Keratinocyte (primary cell): ENCODE measurements at regions not wholly inside any gene's neighbourhood (a gene's known extent, or its start where the extent isn't known, plus 50 kb on each side); places are given as distances from the start of the nearest gene placed in this dataset.

Source experiments
- DNase-seq: peaks from one replicate; pipeline ENCODE4 v3.0.0-alpha.2; 2011; ENCODE audit warnings: low read depth, missing footprints, low spot score
- FAIRE-seq: peaks from 2 replicates; lab custom pipeline; 2011; peaks lifted over from hg19 to GRCh38; lab: Jason Lieb, UNC
- H2AFZ ChIP-seq: 2 replicates; pipeline ENCODE4 v1.6.0; 2012; ENCODE audit warnings: low read length, control low read depth, inconsistent platforms; ENCODE audit not compliant: control insufficient read depth
- H3K27ac ChIP-seq: 2 replicates; pipeline ENCODE4 v1.5.1; 2011; ENCODE audit warnings: low read length; ENCODE audit not compliant: control insufficient read depth, insufficient read depth
- H3K27me3 ChIP-seq: 3 replicates; pipeline ENCODE4 v1.6.0; 2011; ENCODE audit warnings: low read length; ENCODE audit not compliant: control insufficient read depth, insufficient read depth; ENCODE audit errors: extremely low read depth
- H3K36me3 ChIP-seq, 2 experiments: 2 replicates in 1 of 2; 3 replicates in 1 of 2; pipeline ENCODE4 v1.5.1; 2011; ENCODE audit warnings: low read length in 2 of 2, mild to moderate bottlenecking in 1 of 2; ENCODE audit not compliant: control insufficient read depth in 2 of 2, insufficient read depth in 2 of 2; ENCODE audit errors: extremely low read depth in 1 of 2
- H3K4me1 ChIP-seq: 3 replicates; pipeline ENCODE4 v1.5.1; 2011; ENCODE audit warnings: low read length; ENCODE audit not compliant: control insufficient read depth, insufficient read depth; ENCODE audit errors: extremely low read depth
- H3K4me2 ChIP-seq: 3 replicates; pipeline ENCODE4 v1.6.0; 2011; ENCODE audit warnings: low read depth, low read length; ENCODE audit not compliant: control insufficient read depth, insufficient read depth; ENCODE audit errors: extremely low read depth
- H3K4me3 ChIP-seq, 3 experiments: fragments of 200-600 bp in 1 of 3; sonication (generic) in 1 of 3; 2 replicates in 2 of 3; 3 replicates in 1 of 3; pipeline ENCODE4 v1.5.1; 2011 to 2016; ENCODE audit warnings: low read length in 3 of 3, mild to moderate bottlenecking in 3 of 3, control low read depth in 2 of 3, inconsistent platforms in 1 of 3, low read depth in 1 of 3, mixed read lengths in 1 of 3, mixed run types in 1 of 3, moderate library complexity in 1 of 3; ENCODE audit not compliant: control insufficient read depth in 2 of 3, insufficient read depth in 2 of 3; ENCODE audit errors: extremely low read depth in 1 of 3
- H3K79me2 ChIP-seq: 2 replicates; pipeline ENCODE4 v1.6.0; 2012; ENCODE audit warnings: low read length; ENCODE audit not compliant: control insufficient read depth, insufficient read depth
- H3K9ac ChIP-seq: 3 replicates; pipeline ENCODE4 v1.6.0; 2011; ENCODE audit warnings: low read length; ENCODE audit not compliant: control insufficient read depth, insufficient read depth; ENCODE audit errors: extremely low read depth
- H3K9me1 ChIP-seq: 3 replicates; pipeline ENCODE4 v1.6.0; 2011; ENCODE audit warnings: low read length; ENCODE audit not compliant: control insufficient read depth, insufficient read depth; ENCODE audit errors: extremely low read depth
- H3K9me3 ChIP-seq: 2 replicates; pipeline ENCODE4 v1.5.1; 2012; ENCODE audit warnings: low read depth, low read length; ENCODE audit not compliant: control insufficient read depth
- H4K20me1 ChIP-seq: 3 replicates; pipeline ENCODE4 v1.6.0; 2011; ENCODE audit warnings: low read length; ENCODE audit not compliant: control insufficient read depth, insufficient read depth; ENCODE audit errors: extremely low read depth
- CTCF ChIP-seq, 3 experiments: IDR thresholded peaks in 1 of 3; conservative IDR thresholded peaks in 1 of 3; optimal IDR thresholded peaks in 1 of 3; 2 replicates in 2 of 3; 3 replicates in 1 of 3; pipeline versions ENCODE3 to v1.5.1; 2011; ENCODE audit warnings: low read length in 3 of 3, mild to moderate bottlenecking in 3 of 3, moderate library complexity in 2 of 3, control low read depth in 1 of 3, inconsistent platforms in 1 of 3; ENCODE audit not compliant: insufficient read depth in 2 of 3; ENCODE audit errors: extremely low read depth in 1 of 3
- EZH2 ChIP-seq: IDR thresholded peaks from one replicate; pipeline ENCODE4 v1.6.1; 2012; ENCODE audit warnings: inconsistent platforms, mild to moderate bottlenecking, low read length, moderate library complexity
- dilution Hi-C: fragments of 300-500 bp; cut with MboI; formaldehyde crosslinking; loops from one replicate; pipeline ENCODE4 v1.7.0; 2020; ENCODE audit warnings: low sequenced_read_pairs; ENCODE audit not compliant: extremely low pct_ligation_motif_present

GRCh38 chr13:90300015-90300414, 1047.5 kb upstream of the MIR17HG start:
- H3K79me2 ChIP-seq = no peaks in the 10 kb centered on the region
- H3K4me3 ChIP-seq = no peak overlapping the region
- no peak overlapping the region for H3K27ac ChIP-seq
- H3K9me3 ChIP-seq = no peaks in the 10 kb centered on the region
- DNase-seq (no peak), FAIRE-seq (no peak)
- H3K4me1 ChIP-seq = no peaks in the 10 kb centered on the region
- no peaks in the 10 kb centered on the region for H4K20me1 ChIP-seq
- H3K9me1 ChIP-seq = no peaks in the 10 kb centered on the region
- dilution Hi-C loops = no loop called here
- H2AFZ ChIP-seq = no peak overlapping the region
- no peak overlapping the region for H3K9ac ChIP-seq
- TF ChIP-seq EZH2 (no peak), CTCF (optimal IDR thresholded peaks at IDR 0.05 in 1 of 3, IDR thresholded peaks at IDR 0.05 in 1 of 3, conservative IDR thresholded peaks at IDR 0.05 in 1 of 3; ENCODE audit: extremely low read depth in 1 of 3, insufficient read depth in 2 of 3, low read length in 3 of 3) (no peak)
- H3K4me2 ChIP-seq = no peak overlapping the region
- no peaks in the 10 kb centered on the region for H3K36me3 ChIP-seq
- H3K27me3 ChIP-seq = no peaks in the 10 kb centered on the region

- no peaks in the 10 kb centered on the region for H3K4me1 ChIP-seq
- H3K36me3 ChIP-seq = no peaks in the 10 kb centered on the region
- H3K79me2 ChIP-seq = no peaks in the 10 kb centered on the region
- no peak overlapping the region for H3K27ac ChIP-seq
- dilution Hi-C loops = no loop called here
- H2AFZ ChIP-seq = no peak overlapping the region
- H4K20me1 ChIP-seq = no peaks in the 10 kb centered on the region
- no peak for DNase-seq
- H3K9ac ChIP-seq = no peak overlapping the region
- no peak overlapping the region for H3K4me2 ChIP-seq
- TF ChIP-seq EZH2 = no peak
- TF ChIP-seq CTCF (optimal IDR thresholded peaks at IDR 0.05 in 1 of 3, IDR thresholded peaks at IDR 0.05 in 1 of 3, conservative IDR thresholded peaks at IDR 0.05 in 1 of 3; ENCODE audit: extremely low read depth in 1 of 3, insufficient read depth in 2 of 3, low read length in 3 of 3) = no peak
- H3K9me1 ChIP-seq = no peaks in the 10 kb centered on the region
- no peaks in the 10 kb centered on the region for H3K27me3 ChIP-seq
- no peak for FAIRE-seq
- H3K4me3 ChIP-seq = no peak overlapping the region
- H3K9me3 ChIP-seq = no peaks in the 10 kb centered on the region
Measured at GRCh38 chr13:90302107-90302506, 1045.4 kb upstream of the MIR17HG start.
